Inferior parietal cortex (tissue), 1 donor: ENCODE measurements at regions not wholly inside any gene's neighbourhood (a gene's known extent, or its start where the extent isn't known, plus 50 kb on each side); places are given as distances from the start of the nearest gene placed in this dataset.

Source experiments
- DNase-seq: peaks from one replicate; pipeline ENCODE4 v3.0.0-alpha.2; 2016; ENCODE audit errors: extremely low spot score

- no peak for DNase-seq
These were observed 171.3 kb downstream of the BLID start for GRCh38 chr11:121944556-121945230.

DNA sequence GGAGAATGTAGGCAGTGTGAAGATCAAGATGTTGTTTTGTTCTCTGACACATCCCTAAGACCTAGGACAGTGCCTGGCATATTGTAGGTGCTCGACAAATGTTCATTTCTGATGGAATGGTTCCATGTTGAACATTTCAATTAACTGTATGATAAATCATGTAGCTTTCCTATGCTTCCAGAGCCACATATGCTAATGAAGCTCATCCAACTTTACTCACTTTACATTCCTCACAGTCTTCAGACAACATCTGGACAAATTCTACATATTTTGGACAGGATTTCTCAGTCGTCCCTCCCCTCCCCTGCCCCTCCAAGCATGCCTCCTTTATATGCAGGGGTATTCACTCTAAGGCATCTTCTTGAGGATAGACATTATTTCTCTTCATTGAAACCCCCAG lies 177.9 kb downstream of the BLID start:
- no peak for DNase-seq

- no peak for DNase-seq
These were observed 179.1 kb downstream of the BLID start for GRCh38 chr11:121936781-121937447.

DNA sequence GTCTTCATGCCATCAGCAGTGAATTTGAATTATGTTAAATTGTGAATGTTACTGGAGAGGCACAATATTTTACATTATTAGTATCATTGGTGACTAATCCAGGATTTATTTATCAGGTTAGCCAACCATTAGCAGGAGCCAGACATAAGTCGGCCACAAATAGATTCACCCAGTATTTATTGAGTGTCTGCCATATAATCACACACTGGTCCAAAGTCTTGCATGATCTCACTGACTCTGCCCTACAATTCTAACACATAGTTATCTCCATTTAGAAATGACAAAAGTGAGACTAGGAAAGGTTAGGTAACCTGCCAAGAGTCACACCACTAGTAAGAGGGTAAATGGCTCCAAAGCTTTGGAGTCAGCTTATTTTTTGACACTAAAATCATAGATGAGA lies 179.6 kb downstream of the BLID start:
- no peak for DNase-seq

GRCh38 chr11:121933694-121934093 lies 182.3 kb downstream of the BLID start:
- no peak for DNase-seq

- no peak for DNase-seq
These were observed 182.7 kb downstream of the BLID start for GRCh38 chr11:121933294-121933693.

DNA sequence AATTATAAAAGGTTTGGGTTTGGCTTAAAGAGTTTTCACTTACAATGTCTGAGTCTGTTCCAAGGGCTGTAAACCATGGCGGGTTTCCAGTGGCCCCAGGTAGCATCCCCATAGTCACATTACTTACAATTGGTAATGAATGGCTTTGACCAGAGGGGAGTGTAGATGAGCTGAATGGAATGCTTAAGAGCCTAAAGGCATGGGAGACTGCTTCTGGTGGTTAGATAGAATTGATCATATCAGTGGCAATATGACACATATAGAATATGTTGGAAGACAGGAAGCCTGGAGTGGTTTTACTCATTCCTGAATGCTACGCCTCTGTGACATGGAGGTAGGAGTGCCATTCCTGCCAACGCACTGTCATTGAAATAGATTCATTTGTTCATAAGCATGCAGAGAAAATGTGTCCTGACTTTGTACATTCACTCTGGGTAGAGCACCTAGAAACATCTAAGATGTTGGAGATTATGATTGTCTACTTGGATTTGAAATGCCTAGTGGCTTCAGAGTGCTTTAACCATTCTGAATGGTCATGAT lies 183.3 kb downstream of the BLID start:
- DNase-seq = no peak

DNA sequence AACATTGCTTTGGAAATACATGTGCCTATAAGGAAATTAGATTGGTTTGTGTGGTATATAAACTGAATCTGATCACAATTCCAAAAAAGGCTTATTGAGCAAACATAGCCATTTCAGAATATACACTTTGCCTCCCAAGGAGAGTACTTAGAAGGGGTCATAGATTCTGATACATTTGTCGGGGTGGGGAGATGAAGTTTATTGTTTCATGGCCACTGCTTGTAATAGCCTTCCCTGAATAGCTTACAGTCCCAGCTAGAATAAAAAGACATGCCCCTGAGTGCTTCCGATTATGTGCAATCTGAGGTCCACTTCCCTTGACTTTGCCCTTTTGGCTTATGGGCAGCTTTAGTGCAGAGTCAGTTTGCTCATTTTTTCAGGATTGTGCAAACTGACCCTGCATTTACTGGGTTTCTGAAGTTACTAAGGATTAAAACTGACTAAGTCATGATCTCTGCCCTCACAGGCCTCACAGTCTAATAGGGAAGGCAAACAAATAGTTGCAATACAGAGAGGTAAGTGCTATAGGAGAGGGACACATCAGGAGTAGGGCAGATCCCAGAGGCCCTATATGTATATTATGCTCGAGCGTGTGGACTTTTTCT lies 184.2 kb downstream of the BLID start:
- DNase-seq = no peak

DNA sequence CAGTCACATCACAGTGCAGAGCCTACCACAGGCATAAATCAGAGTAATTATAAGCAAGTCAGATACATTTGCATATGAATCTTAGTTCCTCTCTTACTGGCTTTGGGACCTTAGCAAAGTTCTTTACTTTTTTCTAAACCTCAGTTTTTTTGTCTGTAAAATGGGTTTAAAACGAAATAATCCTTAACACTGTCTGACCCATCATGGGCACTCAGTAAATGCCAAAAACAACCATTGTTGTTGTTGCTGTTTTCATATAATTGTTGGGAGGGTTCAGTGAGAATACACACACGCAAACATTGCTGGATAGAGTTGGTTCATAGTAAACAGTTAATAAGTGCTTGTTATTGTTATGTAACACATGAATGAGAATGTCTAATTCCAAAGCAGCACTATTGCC lies 184.9 kb downstream of the BLID start:
- no peak for DNase-seq

DNA sequence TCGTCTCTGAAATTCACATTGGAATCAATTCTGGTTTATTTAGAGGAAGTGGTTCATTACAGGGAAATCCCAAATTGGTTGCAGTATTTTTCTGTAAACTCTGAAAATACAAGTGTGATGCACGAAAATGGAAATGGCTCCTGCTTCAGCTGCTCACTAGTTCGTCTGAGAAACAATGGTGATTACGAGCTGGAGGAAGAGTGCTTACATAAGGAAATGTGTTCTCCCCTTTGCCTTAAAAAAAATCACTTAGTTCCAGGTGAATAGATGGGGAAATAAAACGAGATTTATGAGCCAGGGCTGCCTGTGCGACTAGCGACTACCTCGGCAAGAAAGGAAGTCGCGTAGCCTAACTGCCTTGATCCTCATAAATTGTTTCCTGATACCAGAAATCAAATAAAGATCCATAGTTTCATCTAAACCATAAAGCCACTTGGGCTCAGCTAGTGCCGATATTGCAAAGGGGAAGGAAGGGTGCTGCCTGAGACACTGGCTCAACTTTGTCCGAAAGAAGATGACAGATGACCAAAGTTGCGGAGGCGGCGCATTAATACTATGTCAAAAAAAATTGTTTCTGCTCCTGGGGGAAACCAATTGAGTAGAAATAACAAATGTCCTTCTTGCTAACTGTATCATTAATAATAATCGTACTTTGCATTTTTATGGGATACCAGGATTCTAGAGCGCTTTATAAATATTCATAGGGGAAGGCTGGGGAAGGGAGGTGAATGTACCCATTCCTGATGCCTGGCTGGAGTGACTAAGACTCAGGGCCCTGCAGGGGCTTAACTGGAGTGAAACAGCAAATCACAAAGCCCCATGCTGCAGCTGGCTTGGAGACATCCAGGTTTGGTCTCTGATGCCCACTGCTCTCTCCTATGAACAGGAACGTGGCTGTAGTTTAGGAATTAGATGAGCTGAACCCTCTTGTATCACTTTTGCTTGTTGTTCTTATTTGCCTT lies 185.7 kb downstream of the BLID start:
- DNase-seq = peak; percentile 64

DNA sequence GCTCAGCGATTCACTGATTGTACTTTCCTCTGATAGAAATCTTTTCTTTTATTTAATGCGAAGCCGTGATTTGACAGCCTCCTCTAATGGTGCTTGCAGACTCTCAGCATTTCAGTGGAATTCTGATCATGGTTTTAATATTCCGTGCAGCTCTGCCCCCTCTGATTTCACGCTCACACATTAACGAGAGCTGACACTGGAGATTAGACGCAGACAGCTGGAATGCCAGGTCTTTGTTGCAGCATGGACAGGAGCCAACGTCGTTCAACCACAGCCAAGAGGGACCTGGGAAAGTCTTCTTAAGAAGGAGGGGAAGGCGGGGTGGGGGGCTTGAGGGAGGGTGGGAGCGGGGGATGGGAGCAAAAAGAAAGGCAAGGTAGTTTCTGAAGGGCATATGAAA lies 186.4 kb downstream of the BLID start:
- DNase-seq = no peak

- peak; percentile 51 for DNase-seq
These were observed 187.1 kb downstream of the BLID start for GRCh38 chr11:121928597-121929580.

DNA sequence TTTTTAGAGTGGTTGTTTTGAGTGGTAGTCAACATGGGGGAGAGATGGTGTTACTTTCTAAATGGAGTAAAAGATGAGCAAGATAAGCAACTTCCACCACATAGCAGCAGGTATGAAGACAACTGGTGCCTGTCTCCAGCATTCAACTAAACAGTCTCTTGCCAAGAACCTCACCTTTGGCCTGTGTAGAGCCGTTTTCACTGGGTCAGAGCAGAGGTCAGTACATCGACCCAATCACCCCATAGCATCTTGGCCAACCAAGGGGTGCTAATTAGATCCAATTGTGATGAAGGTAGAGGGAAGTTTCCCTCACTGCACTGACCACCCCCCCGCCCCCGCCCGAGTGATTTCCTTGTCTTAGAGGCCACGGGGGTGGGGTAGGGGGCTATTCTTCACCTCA lies 188.2 kb downstream of the BLID start:
- DNase-seq = no peak

GRCh38 chr11:121927097-121927785 lies 188.8 kb downstream of the BLID start:
- DNase-seq = no peak

- no peak for DNase-seq
These were observed 191.8 kb downstream of the BLID start for GRCh38 chr11:121924191-121924590.

DNA sequence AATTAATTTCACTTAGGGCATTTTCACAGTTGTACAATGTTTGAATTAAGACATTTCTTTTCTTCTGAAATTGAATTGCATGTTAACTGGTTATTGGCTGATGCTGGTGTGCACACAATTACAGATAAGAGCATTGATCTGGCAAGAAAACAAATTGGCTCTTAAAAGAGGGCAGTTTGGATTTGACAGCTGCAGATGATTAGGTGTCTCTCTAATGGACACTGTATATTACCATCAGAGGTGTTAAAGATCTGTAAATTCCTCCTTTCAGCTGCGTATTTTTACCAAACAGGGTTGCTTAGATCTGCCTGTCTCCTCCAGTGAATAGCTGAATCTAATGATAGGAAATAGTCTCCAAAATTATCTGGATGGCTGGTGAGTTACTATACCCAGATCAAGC lies 198.5 kb downstream of the BLID start:
- DNase-seq = no peak

- DNase-seq = no peak
These were observed 201.4 kb downstream of the BLID start for GRCh38 chr11:121914508-121915059.

DNA sequence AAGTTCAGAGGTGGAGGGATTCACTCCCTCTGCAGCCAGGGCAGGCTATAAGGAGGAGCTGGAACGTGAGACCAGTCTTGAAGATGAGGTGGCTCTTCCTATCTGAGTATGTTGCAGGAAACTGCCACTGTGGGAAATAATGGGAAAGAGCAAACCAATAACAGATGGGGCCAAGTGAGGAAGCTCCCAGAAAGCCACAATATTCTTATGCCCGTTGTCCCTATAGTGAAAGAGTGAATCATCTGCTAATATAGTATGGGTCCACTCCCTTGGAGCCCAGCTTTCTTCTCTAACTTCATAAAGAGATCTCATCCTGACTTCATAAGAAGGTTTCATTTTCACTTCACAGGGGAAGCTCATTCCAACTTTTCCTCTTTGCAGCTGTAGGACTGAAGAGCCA lies 206.4 kb downstream of the BLID start:
- no peak for DNase-seq

GRCh38 chr11:121907379-121907778 lies 208.6 kb downstream of the BLID start:
- no peak for DNase-seq

- DNase-seq = no peak
These were observed 211.9 kb downstream of the BLID start for GRCh38 chr11:121904148-121904547.
